LNCAP (cell line): ENCODE measurements at regions not wholly inside any gene's neighbourhood (a gene's known extent, or its start where the extent isn't known, plus 50 kb on each side); places are given as distances from the start of the nearest gene placed in this dataset.

Source experiments
- CTCF ChIP-seq: fragments of 450-650 bp; IDR thresholded peaks from 2 replicates; pipeline ENCODE4 v1.5.1; 2017; ENCODE audit warnings: mild to moderate bottlenecking

GRCh38 chrX:139025816-139026215 is 314.3 kb upstream of the FGF13 start:
- TF ChIP-seq CTCF = no peak

- no peak for TF ChIP-seq CTCF
Observed at GRCh38 chrX:139023531-139023930, 312.0 kb upstream of the FGF13 start.

DNA sequence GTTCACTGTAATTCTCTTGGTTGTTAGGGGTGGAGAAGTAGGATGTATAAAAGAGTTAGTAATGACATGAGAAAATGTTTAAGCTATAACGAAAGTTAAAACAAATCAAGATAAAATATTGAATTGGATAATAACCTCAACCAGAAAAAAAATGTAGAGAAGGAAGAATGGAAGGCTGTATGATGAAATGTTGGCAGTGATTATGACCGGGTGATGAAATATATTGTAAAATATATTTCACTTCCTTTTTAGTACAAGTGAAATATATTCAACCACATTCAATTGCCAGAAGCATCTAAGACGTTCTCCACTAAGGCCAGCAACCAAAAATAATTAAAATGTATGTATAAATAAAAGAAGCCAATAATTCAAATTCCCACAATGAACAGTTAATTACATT is 309.3 kb upstream of the FGF13 start:
- no peak for TF ChIP-seq CTCF

GRCh38 chrX:139018436-139018835 is 306.9 kb upstream of the FGF13 start:
- TF ChIP-seq CTCF = no peak

DNA sequence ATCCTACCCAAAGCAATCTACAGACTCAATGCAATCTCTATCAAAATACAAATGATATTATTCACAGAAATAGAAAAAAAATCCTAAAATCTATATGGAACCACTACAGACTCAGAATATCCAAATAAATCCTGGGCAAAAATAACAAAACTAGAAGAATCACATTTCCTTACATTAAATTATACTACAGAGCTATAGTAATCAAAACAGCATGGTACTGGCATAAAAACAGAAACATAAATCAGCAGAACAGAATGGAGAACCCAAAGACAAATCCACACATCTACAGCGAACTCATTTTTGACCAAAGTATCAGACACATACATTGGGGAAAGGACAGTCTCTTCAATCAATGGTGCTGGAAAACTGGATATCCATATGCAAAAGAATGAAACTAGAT is 304.1 kb upstream of the FGF13 start:
- no peak for TF ChIP-seq CTCF

DNA sequence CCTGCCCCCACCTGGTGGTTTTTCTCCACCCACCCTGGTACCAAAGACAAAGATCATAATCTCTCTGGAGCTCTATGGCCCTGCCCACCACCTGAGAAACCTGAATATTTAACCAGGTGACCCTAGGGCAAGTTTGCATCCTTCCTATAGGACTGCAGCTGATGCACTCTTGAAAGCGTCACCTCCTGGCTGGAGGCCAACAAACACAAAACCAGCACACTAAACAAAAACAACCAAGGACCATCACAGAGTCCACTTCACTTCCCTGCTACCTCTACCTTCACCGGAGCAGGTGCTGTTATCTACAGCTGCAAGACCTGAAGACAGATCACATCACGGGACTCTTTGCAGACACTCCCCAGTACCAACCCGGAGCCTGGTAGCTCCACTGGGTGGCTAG is 296.7 kb upstream of the FGF13 start:
- TF ChIP-seq CTCF = no peak

DNA sequence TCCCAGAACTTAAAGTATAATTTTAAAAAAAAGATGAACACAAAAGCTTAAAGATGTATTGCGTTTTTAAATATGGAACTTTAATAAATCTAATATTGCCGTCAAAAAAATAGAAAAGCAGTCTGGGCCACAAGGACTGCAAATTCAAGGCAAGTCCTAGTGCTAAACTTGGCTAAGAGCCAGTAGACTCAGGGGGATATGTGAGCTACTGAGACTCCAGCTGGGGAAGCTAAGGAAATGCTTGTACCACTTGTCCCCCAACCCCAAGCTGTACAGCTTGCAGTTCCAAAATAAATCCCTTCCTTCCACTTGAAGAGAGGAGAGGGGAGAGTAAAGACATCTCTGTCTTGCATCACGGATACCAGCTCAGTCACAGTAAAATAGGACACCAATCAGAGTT is 290.8 kb upstream of the FGF13 start:
- no peak for TF ChIP-seq CTCF

- TF ChIP-seq CTCF = no peak
Observed at GRCh38 chrX:138996268-138996667, 284.8 kb upstream of the FGF13 start.
